HG03066 (cell line): ENCODE measurements at regions not wholly inside any gene's neighbourhood (a gene's known extent, or its start where the extent isn't known, plus 50 kb on each side); places are given as distances from the start of the nearest gene placed in this dataset.

Experiments
- ATAC-seq: cut with Tn5 transposase; IDR thresholded peaks from one replicate; pipeline ENCODE4 v1.9.1; 2021; ENCODE audit warnings: low read depth; ENCODE audit not compliant: unreplicated experiment

DNA sequence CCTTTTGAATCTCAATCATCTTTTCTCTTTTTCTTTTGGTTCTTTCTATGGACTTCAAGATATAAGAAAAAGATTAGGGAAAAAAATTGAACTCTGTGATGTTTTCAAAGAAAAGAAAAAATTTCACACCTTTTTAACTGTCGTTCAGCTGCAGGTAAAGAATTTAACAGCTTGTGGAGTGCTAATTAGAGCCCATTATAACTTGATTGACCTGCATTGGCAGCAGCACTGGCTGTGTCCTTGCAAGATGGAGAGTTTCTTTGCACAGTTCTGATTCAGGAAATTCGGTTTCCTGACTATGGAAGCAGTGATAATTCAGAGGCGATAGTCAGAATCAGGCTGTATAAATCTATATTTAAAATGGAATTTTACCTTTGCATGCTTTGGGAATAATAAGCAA is 183.2 kb upstream of the DACH1 start:
- no peak for ATAC-seq

DNA sequence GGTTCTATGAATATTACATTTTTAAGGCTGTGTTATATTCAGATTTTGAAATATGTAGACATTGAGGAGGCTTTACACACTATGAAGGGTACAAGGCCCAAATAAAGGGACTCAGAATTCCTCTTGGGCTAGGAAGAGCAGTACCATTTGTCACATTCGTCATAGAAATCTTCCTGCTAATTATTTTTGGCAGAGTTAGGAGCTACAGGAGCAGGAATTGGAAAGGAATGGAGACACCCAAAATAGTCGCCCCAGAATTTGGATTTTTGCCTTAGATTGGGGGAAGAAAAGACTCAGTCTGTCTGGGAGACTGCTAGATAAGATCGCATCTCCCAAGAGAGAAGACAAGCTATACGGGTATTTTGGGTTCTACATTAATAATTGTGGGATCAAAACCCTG is 176.4 kb upstream of the DACH1 start:
- no peak for ATAC-seq

DNA sequence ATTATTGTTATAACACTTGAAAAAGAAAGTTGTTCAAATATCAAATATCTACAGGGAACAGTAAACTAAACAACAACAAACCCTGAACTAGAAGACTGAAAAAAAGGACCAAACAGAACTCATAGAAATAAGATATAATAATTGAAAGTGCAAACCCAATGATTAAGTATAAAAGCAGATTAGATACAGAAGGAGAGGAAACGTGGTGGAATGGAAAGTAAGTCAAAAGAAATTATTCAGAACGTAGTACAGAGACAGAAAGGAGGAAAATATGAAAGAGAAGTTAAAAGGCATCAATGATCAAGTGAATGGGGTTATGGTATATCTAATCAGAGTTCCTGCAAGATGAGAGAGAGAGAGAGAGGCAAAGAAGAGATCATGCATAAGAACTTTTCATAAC is 174.2 kb upstream of the DACH1 start:
- no peak for ATAC-seq

DNA sequence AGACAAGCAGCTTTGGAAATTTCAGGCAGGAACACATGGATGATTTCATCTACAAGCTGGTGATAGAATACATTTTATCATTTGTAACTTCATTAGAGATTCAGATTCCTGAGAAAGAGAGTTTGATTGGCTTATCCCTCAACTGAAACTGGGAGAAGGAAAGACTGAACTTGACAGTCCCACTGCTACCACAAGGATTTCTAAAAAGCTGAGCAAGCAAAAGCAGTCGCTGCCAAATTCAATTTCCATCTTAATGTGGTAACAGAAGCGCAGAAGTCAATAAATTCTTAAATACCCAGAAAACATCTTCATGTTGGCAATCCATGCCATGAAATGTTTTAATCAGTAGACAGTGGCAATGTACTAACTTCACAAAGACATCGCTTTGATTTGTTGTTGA is 172.1 kb upstream of the DACH1 start:
- no peak for ATAC-seq

DNA sequence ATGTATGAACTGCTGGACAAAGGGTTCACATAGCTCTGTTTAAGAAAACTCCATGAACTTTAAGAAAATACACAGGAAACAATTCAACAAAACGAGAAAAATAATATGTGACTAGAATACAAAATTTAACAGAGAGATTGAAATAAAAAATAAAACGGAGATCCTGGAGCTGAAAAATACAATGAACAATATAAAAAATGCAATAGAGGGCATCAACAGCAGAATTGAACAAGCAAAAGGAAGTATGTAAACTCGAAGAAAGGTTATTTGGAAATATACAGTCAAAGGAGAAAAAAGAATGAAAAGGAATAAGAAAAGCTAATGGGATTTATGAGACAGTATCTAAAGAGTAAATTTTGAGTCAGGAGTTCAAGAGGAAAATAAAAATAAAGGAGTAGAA is 163.0 kb upstream of the DACH1 start:
- no peak for ATAC-seq

DNA sequence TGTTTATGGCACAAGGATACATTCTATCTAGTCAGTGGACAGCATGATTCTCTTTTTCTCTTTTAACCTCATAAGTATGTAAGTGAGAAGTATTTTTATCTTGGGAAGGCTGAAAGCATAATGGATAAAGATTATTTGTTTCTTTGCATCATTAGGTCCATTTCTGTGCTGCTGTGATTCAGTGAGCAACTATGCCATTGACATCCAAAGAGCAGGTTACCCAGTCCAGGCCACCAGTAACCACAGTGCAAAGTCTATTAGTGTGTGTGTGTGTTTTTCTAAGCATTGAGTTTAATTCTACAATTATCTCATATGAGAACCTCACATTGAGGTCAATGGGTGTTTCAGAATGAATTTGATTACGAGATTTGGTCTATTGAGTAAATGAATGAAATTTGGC is 158.8 kb upstream of the DACH1 start:
- ATAC-seq, result no peak

DNA sequence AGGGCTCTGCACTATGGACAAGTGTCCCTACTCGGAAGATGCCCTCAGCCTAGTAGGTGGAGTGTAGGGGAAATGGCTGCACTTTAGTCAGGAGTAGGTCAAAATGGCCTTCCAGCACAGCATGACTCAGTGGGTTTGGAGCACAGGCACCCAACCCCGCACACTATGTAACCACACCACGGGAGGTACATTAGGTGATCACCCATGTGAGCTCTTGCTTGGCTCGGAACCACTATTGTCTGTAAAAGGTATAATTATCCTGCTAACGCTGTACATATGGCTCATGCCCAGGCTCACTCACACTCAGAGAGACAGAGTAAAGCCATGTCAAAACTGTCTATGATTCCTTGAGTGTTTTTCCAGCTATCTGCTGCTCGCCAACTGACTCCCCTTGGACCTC is 156.9 kb upstream of the DACH1 start:
- no peak for ATAC-seq

DNA sequence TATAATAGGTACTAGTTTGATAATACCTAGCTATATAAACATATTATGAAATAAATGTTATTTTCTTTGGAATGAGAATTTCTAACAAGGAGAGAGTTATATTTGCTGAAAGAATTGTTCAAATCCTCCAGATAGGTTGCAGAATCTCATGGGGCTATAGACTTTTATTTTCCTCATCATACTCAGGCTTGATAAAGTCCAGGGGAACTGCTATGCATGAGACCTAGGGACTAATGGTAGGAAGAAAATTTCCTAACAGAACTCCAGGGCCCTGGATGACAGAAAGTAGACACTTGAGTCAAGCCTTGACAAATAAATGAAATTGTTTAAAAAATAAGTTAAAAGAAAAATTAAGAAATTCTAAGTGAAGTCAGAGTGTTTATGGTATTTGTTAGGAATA is 138.5 kb upstream of the DACH1 start:
- ATAC-seq, result no peak

DNA sequence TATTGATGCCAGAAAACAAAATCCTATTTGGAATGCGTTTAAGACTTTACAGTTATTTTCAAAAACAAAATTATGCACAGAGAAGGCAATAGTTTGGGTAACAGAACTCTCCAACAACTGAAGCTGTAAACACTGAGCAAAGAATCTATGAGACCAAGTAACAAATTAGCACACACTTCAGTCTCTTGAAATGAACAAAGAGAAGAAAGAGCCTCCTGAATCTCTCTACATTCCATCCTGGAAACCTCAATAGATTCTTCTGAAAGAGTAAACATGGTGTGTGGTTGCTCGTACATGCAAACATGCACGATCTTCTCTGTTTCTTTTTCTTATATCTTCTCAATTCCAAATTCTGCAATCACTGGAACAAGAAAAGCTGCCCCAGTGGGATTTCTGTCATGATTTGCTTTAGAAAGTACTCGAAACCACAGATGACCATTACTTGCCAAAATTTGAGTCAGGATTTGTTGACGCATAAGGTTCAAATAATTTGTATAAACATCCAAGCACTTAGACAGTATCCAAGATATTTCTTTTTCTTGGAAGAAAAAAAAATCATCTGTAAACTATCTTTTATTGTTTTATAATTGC is 137.9 kb upstream of the DACH1 start:
- ATAC-seq, result no peak

DNA sequence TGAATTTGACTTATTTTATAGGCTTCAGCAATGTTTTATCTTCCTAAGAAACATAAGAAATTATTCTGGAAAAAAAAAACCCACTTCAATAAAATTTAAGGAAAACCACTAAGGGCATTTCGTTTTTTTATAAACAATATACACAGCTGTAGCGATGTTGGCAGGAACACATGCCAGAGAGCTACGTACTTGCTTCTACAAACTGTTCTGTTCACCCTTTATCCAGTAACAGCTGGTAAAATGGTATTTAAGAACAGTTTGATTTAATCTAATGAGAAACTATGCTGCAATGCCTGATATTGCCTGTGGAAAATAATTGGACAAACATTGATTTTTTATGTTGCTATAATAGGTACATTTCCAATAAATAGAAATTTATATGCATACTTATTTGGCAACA is 137.2 kb upstream of the DACH1 start:
- ATAC-seq, result no peak

DNA sequence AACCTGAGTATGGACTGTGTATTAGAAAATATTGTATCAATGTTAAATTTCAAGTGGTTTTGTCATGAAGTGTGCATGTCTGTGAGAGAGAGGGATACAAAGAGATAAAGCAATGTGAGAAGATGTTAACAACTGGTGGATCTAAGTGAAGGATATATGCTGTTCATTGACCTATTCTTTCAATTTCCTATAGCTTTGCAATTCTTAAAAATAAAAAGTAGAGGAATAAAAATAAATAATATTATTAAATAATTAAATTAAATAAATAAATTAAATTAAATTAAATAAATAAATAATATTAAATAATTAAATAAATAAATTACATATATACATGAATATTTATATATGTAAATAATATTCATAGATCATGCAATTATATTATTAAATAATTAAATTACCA is 131.2 kb upstream of the DACH1 start:
- no peak for ATAC-seq

DNA sequence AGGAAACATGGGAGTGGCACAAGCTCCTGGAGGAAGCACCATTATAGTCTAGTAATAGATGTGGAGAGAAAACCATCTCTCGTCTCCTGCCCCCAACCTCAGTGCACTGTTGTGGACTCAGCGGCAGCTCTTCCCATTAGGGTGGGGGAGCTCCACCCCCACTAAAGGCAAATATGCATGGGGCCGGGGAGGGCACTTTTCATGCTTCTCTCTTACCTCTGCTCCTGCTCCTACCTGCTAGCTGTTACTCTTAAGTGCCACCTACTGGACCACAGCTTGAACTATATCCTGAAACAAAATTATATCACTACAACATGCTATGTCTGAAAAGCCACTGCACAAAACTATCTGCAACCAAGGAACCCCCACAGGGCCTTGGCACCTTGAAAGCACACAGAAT is 112.6 kb upstream of the DACH1 start:
- no peak for ATAC-seq

DNA sequence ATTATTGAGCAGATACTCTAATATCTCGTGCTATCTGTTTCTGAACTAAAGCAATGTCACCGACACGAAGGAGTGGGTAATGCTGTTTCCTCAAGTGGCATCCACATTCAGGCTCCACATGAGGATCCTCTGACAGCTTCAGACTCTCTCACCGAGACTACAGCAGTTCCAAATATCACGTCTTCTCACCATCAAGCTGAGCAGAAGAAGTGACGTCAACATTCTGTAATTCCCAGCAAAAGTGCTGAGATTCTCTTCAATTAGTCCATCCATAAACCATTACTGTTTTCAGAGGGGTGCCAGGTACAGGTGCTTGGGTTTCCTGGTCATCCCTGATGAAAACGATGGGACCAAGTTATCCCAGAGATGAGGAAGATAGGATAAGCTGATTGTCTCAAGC is 110.0 kb upstream of the DACH1 start:
- no peak for ATAC-seq

DNA sequence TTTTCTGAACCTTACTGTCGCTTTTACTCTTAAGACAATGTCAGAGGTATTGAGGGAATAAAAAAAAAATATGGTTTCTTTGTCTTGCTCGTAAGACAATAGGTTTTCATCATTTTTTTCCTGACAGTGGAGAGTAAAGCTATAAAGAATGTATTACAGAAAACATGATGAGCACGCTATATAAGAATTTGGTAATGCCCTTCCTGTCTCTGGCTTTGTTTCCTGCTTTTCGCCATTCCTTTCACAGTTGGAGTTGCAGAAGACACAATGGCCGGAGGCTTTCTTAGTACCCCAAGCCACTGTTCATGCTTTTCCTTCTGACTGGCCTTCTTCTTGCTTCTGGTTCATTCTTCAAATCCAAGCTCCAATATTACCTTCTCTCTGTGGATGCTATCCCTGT is 101.0 kb upstream of the DACH1 start:
- no peak for ATAC-seq

DNA sequence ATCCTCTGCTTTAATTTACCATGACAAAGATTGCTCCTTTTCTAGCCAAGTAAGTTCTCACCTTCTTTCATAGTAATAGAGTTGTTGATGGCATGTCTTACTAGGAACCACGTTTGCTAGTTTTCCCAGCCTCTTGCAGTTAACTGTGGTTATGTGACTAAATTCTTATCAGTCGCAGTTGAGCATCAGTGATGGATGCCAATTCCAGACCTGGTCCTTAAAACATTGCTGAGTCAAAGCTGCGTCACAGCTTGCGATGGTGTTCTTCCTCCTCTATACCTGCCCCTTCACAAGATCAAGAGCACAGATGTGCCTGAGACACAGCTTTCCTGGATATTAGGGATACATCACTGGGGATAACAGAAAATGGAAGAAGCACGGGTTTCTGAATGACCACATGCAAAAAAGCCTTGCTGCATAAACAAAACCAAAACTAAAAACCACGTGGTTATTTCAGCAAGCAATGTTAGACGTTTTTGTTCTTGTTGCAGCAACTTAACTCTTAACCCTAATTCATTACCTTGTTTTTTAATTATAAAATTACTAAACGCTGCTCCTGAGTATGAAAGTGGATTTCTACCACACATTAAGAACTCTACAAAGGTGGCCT is 97.6 kb upstream of the DACH1 start:
- ATAC-seq, result no peak

DNA sequence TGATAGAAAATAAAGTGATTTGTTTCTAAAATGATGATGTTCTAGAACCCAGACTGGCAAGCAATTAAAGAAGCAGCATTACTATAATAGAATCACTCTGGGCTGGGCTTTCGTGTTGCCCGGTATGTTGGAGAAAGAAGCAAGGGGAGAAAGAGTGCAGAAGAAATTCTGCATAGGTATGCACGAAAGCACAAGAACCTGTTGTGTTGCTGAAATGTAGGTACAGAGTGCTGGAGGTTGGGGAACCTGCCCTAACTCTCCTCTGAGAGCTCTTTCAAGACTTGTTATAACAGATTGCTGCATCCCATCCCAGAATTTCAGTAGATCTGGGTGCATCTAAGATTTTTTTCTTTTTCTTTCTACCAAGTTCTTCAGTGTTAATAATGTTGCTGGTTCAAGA is 95.7 kb upstream of the DACH1 start:
- no peak for ATAC-seq

DNA sequence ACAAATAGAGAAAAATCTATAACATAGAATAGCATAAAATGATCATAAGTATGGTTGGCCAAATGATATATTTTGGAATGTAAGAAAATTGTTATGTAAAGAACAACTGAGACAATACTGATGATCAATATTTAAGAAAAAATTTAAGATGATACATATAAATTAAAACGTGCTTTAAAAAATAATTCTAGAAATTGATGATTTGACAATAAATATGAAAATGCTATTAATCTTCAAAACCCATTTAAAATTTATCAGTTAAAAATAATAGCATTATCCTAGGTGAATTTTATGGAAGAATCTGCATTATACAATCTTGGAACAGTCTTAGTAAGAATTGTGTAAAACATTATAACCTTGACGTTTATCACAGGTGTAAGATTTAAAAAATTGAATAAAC is 95.1 kb upstream of the DACH1 start:
- no peak for ATAC-seq

DNA sequence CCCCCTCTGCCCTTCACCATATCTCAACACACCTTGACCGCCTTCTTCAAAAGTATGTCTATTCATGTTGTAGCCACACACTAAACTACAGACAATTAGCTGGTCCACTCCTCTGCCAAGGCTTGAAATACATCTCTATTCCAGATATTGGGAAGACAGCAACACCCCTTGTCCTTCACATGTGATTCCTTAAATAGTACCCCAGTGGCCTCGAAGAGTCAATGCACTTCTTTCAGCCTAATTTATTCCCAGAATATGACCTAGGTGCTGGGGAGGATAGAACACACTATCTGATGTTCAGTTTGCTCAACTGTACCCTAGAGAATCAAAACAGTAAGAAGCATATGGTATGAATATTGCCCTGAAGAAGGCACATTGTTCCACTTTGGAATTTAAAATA is 82.4 kb upstream of the DACH1 start:
- no peak for ATAC-seq

DNA sequence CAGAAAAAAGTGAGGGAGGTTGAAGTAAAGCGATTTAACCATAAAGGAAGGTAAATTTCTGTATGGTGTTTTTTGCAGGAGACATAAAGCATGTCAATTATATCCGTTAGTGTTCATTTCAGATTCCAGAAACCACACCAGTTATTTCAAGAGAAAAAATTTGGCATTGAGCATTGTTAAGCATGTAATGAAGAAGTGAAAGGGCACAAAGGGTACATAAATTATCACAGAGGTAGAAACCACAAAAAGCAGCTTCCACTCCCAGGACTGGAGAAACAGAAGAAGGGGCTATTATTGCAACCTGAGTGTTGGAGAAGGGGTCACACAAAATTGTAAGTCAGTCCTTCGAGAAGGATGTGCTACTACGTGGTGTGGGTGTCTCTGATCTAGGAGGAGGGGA is 72.2 kb upstream of the DACH1 start:
- ATAC-seq, result no peak

DNA sequence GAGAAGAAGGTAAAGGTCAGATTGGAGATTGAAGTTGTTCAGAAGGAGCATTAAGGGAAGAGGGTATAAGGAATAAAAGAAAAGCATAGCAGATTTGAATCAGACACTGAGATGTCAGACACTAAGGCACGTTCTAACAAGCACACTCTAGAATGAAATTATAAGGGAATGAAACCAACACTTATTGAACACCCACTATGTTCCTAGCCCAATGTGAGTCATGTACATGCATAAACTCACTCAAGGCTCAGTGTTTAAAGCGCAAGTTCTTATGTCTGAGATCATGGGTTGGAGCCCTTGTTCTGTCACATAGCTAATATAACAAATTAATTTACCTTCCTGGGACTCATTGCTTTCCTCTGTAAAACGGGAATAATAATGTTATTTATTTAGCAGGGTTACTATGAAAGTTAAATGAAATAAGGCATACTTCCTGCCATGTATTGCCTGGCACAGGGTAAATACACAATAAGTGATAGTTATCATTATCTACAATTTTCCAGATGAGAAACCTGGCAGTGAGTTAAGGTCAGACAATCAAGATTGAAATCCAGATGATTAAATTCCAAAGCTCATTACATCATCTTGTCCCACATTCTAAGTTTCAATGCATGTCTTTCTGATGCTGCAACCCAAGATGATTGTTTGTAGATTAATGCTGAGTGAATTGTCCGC is 68.3 kb upstream of the DACH1 start:
- ATAC-seq, result no peak

DNA sequence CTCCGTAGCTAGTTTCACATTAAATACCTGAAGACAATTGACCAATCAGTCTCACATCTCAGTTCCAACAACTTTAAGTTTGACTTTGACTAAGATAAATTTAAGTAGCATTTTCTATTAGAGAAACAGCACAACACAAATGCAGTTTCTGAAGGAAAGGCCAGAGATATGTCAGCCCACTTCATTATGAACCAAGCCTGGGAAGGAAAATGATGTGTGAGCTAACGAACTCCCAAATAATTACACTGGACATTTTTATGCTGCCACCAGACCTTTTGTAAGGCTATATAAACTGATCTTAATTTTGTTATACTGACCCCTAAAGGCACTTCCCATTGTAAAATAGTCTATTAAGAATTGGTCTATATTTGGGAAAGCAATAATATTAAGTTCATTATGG is 57.9 kb upstream of the DACH1 start:
- no peak for ATAC-seq

DNA sequence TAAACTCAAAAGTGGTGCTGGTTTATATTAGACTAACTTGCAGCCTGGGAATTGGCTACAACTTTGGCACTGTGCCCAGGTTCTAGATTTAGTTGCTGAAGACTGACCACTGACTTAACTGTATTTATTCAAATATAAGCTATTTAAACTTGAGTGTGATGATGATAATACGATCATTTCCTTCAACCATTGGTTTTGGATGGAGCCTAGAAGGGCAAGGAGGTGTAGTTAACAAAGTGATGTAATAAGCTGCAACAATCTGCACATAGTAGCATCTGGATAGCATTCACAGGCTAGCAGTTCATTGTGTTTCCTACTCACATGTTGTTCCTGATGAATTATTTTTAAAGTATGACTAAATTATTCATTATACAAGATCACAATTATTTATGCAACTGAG is 55.2 kb upstream of the DACH1 start:
- no peak for ATAC-seq
